Mucosa of gallbladder (tissue), 1 donor: ENCODE measurements at regions not wholly inside any gene's neighbourhood (a gene's known extent, or its start where the extent isn't known, plus 50 kb on each side); places are given as distances from the start of the nearest gene placed in this dataset.
"Not testable (repeated sequence)": the region's sequence is repeated elsewhere in the genome, so short reads cannot be mapped to it uniquely, and the experiment has no call there.

Experiments
- DNase-seq: peaks from one replicate; pipeline ENCODE4 v3.0.0-alpha.2; 2020; ENCODE audit warnings: low spot score
- donor health status: DM: no; HTN: no; CAD: no.

DNA sequence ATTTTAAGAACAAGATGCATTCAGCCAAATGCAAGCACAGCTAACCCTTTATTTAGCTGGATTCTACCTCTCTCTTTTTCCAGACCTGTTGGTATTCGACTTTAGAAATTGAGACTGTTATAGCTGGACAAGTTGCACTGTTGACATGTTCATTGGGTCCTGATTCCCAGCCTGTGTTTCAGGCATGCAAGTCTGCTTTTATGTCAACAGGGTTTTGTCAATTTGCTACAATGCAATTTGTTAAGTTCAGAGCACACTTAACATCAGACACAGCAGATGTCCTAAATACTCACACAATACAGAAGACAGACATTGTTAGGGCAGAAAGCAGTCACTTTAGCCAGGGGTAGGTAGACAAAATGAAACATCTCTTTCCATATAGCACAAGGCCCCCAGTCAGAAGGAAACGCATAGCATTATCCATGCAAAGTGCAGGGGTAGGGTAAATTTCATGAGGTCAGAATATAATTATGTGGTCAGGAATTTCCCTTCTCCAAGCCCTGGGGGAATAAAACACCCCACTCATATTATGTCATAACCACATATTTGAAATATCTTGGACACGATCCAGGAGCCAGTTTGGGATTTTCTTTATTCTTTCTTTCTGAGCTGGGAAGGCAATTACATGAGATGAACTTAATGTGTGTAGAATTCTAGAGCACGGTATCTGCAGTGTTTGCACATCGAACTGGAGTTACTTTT, 504.1 kb downstream of the NTRK3 start:
- no peak for DNase-seq

- DNase-seq = no peak
Measured at GRCh38 chr15:87748483-87748882, 508.1 kb downstream of the NTRK3 start.

- no peak for DNase-seq
Measured at GRCh38 chr15:87747087-87747486, 509.5 kb downstream of the NTRK3 start.

- DNase-seq = no peak
Measured at GRCh38 chr15:87746333-87746732, 510.2 kb downstream of the NTRK3 start.

DNA sequence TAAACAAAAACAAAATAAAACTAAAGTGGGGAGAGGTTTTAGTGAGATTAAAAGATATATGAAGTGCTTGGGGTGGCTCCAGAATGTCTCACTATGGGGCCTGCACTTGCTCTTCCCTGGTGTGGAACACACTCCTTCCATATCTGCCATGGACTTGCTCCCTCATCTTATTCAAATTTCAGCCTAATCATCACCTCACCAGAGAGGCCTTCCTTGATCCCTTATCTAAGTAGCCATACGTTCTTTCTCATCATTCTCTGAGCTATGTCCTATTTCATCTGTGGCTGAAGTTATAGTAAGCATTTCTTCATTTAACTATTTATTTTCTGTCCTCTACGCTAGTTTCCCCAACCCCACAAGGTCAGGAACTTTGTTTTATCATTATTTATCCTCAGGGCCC, 511.7 kb downstream of the NTRK3 start:
- DNase-seq = no peak

DNA sequence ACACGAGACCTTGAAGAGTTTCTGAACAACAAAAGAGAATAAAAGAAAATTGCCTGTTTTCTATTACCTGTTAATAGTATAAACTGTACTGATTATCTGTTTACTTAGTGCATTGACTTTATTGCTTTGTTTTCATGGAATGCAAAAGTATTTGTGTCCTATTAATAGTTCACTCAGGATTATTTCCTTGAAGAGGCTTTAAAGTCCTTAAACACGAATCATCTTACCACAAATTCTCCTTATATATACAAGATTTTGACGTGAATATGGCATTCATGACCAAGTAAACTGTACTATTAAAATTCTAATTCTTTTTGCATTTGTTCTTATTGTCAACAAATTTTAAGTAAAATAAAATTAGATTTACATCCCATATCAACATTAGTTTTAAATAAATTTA, 513.0 kb downstream of the NTRK3 start:
- DNase-seq = no peak

GRCh38 chr15:87741350-87741749, 515.2 kb downstream of the NTRK3 start:
- no peak for DNase-seq

GRCh38 chr15:87740655-87741344, 515.7 kb downstream of the NTRK3 start:
- no peak for DNase-seq

- DNase-seq = no peak
Measured at GRCh38 chr15:87739866-87740265, 516.7 kb downstream of the NTRK3 start.

DNA sequence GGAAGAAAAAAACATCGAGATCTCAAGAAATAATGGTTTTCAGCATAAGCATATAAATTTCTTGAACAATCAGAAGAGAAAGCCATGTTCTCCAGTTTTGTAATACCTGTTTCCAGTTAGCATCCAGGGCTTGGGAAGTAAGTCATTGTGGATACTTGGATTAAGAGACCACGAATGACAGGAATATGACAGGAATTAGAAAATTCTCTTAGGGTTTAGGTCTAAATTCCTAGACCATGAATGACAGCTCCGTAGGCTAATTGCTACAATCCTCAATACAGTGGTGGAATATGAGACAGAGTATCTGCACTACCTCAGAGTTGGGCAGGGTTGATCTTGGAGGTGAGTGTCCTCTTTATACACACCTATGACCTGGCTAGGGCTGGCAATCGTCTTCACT, 517.5 kb downstream of the NTRK3 start:
- no peak for DNase-seq

DNA sequence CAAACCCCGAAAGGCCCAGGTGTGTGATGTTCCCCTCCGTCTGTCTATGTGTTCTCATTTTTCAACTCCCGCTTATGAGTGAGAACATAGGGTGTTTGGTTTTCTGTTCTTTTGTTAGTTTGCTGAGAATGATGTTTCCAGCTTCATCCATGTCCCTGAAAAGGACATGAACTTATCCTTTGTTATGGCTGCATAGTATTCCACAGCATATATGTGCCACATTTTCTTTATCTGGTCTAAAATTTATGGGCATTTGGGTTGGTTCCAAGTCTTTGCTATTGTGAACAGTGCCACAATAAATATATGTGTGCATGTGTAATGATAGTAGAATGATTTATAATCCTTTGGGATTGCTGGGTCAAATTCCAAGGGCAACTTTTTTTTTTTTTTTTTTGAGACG, 519.1 kb downstream of the NTRK3 start:
- not testable (repeated sequence) for DNase-seq

- DNase-seq = no peak
Measured at GRCh38 chr15:87736891-87737389, 519.6 kb downstream of the NTRK3 start.

GRCh38 chr15:87736401-87736800, 520.1 kb downstream of the NTRK3 start:
- DNase-seq = no peak

- DNase-seq = no peak
Measured at GRCh38 chr15:87735522-87735921, 521.0 kb downstream of the NTRK3 start.

DNA sequence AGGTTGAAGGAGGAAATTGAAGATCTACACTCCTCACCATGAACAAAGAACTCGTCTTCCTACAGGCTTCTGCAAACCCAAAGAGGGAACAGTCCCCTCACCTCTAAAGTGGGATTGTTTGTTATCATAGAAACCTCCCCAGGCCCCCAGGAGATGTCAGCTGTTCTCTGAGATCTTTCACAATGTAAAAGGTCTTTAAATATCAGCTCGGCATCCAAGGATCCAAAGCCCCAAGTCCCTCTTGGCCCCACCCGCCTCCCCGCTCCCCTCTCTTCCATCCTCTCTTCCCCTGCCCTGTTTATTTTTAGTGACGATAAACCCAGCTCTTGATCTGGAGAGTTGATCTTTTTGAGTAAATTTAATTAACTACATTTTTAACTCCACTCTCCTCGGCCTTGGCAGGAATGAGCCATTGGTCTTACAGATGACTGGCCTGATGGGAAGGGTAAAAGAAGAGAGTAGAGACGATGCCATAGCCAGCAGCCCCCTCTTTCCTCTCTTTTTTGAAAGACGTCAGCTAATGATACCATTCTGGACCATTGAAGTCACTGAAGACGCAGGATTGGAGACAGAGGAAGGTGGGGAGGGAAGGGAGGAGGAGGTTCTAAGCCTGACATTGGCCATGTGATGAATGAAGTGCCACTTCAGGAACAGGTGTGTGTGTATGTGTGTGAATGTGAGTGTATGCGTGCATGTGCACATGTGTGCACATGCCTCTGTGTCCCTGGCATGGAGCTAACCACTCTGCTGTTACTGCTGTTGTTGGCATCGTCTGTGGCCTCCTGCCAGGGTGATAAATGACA, 521.8 kb downstream of the NTRK3 start:
- DNase-seq = no peak

- DNase-seq = no peak
Measured at GRCh38 chr15:87733977-87734376, 522.6 kb downstream of the NTRK3 start.

DNA sequence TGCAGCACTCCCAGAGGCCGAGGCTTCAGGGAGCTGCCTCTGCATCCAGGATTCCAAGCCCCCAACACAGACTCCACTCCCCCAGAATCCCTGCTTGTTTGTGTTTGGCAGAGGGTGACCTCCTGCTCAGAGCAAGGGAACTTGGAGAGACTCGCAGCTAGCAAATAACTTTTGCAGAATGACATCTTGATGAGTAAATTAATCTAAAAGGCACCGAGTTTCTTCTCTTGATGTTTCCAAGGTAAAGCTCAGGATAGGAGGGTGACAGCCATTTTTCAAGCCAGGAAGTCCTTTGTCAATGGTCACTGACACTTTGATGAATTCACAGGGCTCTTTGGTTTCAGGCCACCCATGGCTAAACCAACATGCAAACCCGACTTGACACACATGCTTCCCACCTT, 523.0 kb downstream of the NTRK3 start:
- no peak for DNase-seq

DNA sequence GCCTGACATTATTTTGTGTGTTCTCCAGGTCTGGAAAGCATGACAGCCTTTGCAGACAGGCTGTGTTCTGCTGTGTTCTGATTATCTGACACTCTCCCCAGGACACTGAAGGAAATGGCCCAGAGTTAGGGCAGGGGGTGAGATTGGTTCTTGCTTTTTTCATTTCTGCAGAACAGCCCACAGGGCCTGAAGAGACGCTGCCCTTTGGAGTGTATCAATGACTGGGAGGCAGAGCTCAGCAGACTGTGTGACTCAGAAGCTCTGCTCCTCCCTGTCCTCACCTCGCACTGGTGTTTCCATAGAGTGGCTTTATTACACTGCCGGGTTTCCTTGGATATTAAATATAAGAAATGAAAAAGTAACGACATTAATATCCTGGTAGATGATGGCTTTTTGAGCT, 523.6 kb downstream of the NTRK3 start:
- DNase-seq = no peak

- DNase-seq = no peak
Measured at GRCh38 chr15:87731630-87732029, 524.9 kb downstream of the NTRK3 start.

DNA sequence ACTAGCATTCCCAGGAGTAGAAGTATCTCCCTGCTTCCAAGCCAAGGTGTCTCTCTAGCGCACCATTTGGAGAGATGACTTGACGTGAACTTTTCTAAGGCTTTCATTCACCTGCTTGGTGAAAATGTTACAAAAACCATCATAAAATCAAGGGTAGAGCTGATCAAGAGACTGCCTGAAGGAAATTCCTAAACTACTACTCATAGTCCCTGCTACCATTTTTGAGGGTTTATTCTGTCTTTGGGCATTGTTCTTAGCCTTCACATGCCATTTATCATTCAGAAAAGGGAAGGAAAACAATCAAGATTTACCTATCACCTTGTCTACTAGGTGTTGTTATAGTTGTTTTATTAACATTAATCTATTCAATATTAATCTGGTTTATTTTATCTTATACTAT, 525.8 kb downstream of the NTRK3 start:
- no peak for DNase-seq

DNA sequence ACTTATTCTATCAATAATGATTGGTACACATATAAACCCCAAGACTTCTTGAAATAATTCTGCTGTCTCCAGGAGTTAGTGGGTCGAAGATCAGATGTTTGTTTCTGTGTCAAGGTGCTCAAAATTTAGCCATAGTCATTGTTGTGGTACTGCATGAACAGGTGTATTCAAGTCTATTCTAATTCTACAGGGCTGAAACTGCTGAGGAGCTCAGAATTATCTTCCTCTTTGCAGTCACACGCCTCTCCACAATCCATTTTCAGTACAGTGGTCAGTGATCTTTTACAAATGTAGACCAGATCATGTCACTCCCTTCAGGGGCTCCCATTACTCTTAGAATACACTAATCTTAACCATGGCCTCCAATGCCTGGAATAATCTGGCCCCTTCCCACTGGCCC, 527.5 kb downstream of the NTRK3 start:
- no peak for DNase-seq

DNA sequence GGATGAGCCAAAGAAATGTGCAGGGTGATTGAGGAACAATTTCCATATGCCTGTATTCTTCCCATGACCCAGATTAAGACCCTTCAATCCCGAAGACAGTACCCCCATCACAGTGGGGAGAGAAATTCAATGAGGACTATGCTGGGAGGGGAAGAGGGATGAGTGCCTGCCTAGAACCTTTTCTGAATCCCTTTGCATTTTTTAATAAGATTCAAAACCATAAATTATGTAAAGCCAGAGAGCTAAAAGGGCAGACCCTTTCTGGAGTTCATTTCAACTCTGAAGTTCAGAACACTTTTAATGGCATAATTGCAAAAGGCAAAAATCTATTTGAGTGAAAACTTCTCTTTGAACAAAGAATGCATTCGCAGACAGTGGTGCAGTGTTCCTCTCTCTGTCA, 529.5 kb downstream of the NTRK3 start:
- DNase-seq = no peak

- DNase-seq = no peak
Measured at GRCh38 chr15:87724330-87724729, 532.2 kb downstream of the NTRK3 start.
